ENCODE measurements at regions not wholly inside any gene's neighbourhood (a gene's known extent, or its start where the extent isn't known, plus 50 kb on each side); places are given as distances from the start of the nearest gene placed in this dataset.

- no peak for DNase-seq
These were observed 176.0 kb downstream of the ESRRB start for GRCh38 chr14:76551906-76552305.

- no peak for DNase-seq
These were observed 188.8 kb downstream of the ESRRB start for GRCh38 chr14:76564471-76565422.

GRCh38 chr14:76566439-76566838 lies 190.5 kb downstream of the ESRRB start:
- no peak for DNase-seq

GRCh38 chr14:76574416-76575095 lies 186.7 kb upstream of the VASH1 start:
- no peak for DNase-seq

GRCh38 chr14:76575108-76575507 lies 186.2 kb upstream of the VASH1 start:
- no peak for DNase-seq

GRCh38 chr14:76576047-76576741 lies 185.1 kb upstream of the VASH1 start:
- DNase-seq = no peak

GRCh38 chr14:76577090-76577489 lies 184.2 kb upstream of the VASH1 start:
- no peak for DNase-seq

- no peak for DNase-seq
These were observed 183.4 kb upstream of the VASH1 start for GRCh38 chr14:76577837-76578236.

- DNase-seq = no peak
These were observed 180.9 kb upstream of the VASH1 start for GRCh38 chr14:76580399-76580798.

- no peak for DNase-seq
These were observed 180.3 kb upstream of the VASH1 start for GRCh38 chr14:76580967-76581366.

GRCh38 chr14:76581592-76581991 lies 179.7 kb upstream of the VASH1 start:
- no peak for DNase-seq

- DNase-seq = no peak
These were observed 178.8 kb upstream of the VASH1 start for GRCh38 chr14:76582447-76582846.

- DNase-seq = no peak
These were observed 178.1 kb upstream of the VASH1 start for GRCh38 chr14:76583174-76583573.

GRCh38 chr14:76583805-76584204 lies 177.5 kb upstream of the VASH1 start:
- no peak for DNase-seq

GRCh38 chr14:76584271-76584702 lies 177.0 kb upstream of the VASH1 start:
- DNase-seq = no peak

- DNase-seq = no peak
These were observed 175.7 kb upstream of the VASH1 start for GRCh38 chr14:76585616-76586015.

GRCh38 chr14:76589246-76589645 lies 172.0 kb upstream of the VASH1 start:
- no peak for DNase-seq

- DNase-seq = no peak
These were observed 170.0 kb upstream of the VASH1 start for GRCh38 chr14:76591266-76591665.

- no peak for DNase-seq
These were observed 166.0 kb upstream of the VASH1 start for GRCh38 chr14:76595266-76595665.

GRCh38 chr14:76597387-76597786 lies 163.9 kb upstream of the VASH1 start:
- no peak for DNase-seq

GRCh38 chr14:76599141-76599540 lies 162.1 kb upstream of the VASH1 start:
- DNase-seq = no peak

GRCh38 chr14:76599559-76600287 lies 161.5 kb upstream of the VASH1 start:
- DNase-seq = no peak

- no peak for DNase-seq
These were observed 157.6 kb upstream of the VASH1 start for GRCh38 chr14:76603713-76604112.
